ENCODE measurements at regions not wholly inside any gene's neighbourhood (a gene's known extent, or its start where the extent isn't known, plus 50 kb on each side); places are given as distances from the start of the nearest gene placed in this dataset.
"Not testable (repeated sequence)": the region's sequence is repeated elsewhere in the genome, so short reads cannot be mapped to it uniquely, and the experiment has no call there.

DNA sequence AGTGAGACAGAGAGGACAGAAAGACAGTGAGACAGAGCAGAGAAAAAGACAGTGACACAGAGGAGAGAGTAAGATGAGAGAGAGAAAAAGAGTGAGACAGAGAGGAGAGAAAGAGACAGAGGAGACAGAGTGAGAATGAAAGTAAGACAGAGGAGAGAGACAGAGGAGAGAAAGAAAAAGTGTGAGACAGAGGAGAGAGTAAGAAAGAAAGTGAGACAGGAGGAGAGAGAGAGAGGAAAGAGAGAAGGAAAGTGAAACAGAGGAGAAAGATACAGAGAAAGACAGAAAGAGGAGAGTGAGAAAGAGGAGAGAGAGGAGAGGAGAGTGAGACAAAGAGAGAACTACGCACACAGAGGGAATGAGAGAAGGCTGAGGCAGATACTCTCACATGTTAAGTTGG, 411.6 kb upstream of the USP9Y start:
- ATAC-seq, result no peak
- no peaks in the 10 kb centered on the region for H3K27me3 ChIP-seq
- no peak for DNase-seq
- H3K27ac ChIP-seq, result no peak overlapping the region
- in situ Hi-C loops (cut with MboI; ENCODE audit: low sequenced_read_pairs in 4 of 4) (no loop called here), intact Hi-C loops (cut with DNase I; ENCODE audit: low total_unique reads) (no loop called here)
- H3K9me3 ChIP-seq, result no peaks in the 10 kb centered on the region
- H3K36me3 ChIP-seq, result no peaks in the 10 kb centered on the region
- no peak overlapping the region for H3K4me3 ChIP-seq
- H3K4me1 ChIP-seq, result no peaks in the 10 kb centered on the region
- TF ChIP-seq POLR2A (IDR thresholded peaks at IDR 0.05), result no peak
- TF ChIP-seq, protein P1, sequence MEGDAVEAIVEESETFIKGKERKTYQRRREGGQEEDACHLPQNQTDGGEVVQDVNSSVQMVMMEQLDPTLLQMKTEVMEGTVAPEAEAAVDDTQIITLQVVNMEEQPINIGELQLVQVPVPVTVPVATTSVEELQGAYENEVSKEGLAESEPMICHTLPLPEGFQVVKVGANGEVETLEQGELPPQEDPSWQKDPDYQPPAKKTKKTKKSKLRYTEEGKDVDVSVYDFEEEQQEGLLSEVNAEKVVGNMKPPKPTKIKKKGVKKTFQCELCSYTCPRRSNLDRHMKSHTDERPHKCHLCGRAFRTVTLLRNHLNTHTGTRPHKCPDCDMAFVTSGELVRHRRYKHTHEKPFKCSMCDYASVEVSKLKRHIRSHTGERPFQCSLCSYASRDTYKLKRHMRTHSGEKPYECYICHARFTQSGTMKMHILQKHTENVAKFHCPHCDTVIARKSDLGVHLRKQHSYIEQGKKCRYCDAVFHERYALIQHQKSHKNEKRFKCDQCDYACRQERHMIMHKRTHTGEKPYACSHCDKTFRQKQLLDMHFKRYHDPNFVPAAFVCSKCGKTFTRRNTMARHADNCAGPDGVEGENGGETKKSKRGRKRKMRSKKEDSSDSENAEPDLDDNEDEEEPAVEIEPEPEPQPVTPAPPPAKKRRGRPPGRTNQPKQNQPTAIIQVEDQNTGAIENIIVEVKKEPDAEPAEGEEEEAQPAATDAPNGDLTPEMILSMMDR (IDR thresholded peaks at IDR 0.05 in 4 of 5, conservative IDR thresholded peaks at IDR 0.05 in 1 of 5), result no peak

DNA sequence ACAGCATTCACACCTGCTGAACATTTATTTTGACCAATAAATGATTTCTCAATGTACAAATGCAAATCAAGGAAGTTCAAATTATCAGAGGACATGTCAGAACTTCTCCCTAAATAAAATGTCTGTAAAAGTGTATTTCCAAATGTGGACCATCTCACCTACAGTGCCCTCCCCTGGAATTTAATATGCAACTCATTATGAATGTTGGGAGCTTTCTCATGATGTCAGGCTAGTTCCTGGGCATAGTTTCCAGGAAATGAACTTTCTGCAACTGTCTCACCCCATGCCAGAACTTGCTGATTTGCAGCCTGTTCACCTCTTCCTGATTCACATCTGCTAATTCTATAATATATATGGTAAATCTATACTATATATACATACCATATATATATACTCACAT, 408.5 kb upstream of the USP9Y start:
- in situ Hi-C loops (cut with MboI; ENCODE audit: low sequenced_read_pairs in 4 of 4), result no loop called here
- intact Hi-C loops (cut with DNase I; ENCODE audit: low total_unique reads), result no loop called here

GRCh38 chrY:12296460-12296859, 404.6 kb upstream of the USP9Y start:
- no peaks in the 10 kb centered on the region for H3K36me3 ChIP-seq

More for the DNA sequence above, 408.5 kb upstream of the USP9Y start:
- Histone ChIP-seq H3K36me3 (no peaks in the 10 kb centered on the region), H3K9me3 (no peaks in the 10 kb centered on the region), H3K27me3 (no peaks in the 10 kb centered on the region), H3K27ac (no peak overlapping the region), H3K4me1 (no peaks in the 10 kb centered on the region), H3K4me3 (no peak overlapping the region)
- TF ChIP-seq, protein P1 (IDR thresholded peaks at IDR 0.05 in 4 of 5, conservative IDR thresholded peaks at IDR 0.05 in 1 of 5), result no peak
- TF ChIP-seq POLR2A (IDR thresholded peaks at IDR 0.05), result no peak
- no peak for ATAC-seq
- DNase-seq, result no peak

GRCh38 chrY:12299796-12300195, 401.2 kb upstream of the USP9Y start:
- H3K36me3 ChIP-seq; DNase-seq; H3K27me3 ChIP-seq; ATAC-seq; H3K27ac ChIP-seq; H3K4me3 ChIP-seq; intact Hi-C loops (cut with DNase I; ENCODE audit: low total_unique reads); H3K9me3 ChIP-seq; H3K4me1 ChIP-seq; in situ Hi-C loops (cut with MboI; ENCODE audit: low sequenced_read_pairs in 4 of 4): not testable (repeated sequence)

More at GRCh38 chrY:12296460-12296859, 404.6 kb upstream of the USP9Y start:
- DNase-seq (no peak), ATAC-seq (no peak)
- in situ Hi-C loops (cut with MboI; ENCODE audit: low sequenced_read_pairs in 4 of 4) (no loop called here), intact Hi-C loops (cut with DNase I; ENCODE audit: low total_unique reads) (no loop called here)
- H3K27me3 ChIP-seq, result no peaks in the 10 kb centered on the region
- no peaks in the 10 kb centered on the region for H3K4me1 ChIP-seq
- no peak overlapping the region for H3K27ac ChIP-seq
- no peaks in the 10 kb centered on the region for H3K9me3 ChIP-seq
- TF ChIP-seq, protein P1 (IDR thresholded peaks at IDR 0.05 in 4 of 5, conservative IDR thresholded peaks at IDR 0.05 in 1 of 5), result no peak
- no peak for TF ChIP-seq POLR2A (IDR thresholded peaks at IDR 0.05)
- no peak overlapping the region for H3K4me3 ChIP-seq

- DNase-seq, result no peak
- intact Hi-C loops (cut with DNase I; ENCODE audit: low total_unique reads), result no loop called here
- Histone ChIP-seq H3K9me3 (no peaks in the 10 kb centered on the region), H3K27ac (no peak overlapping the region), H3K4me1 (no peaks in the 10 kb centered on the region), H3K36me3 (no peaks in the 10 kb centered on the region), H3K27me3 (no peaks in the 10 kb centered on the region), H3K4me3 (no peak overlapping the region)
- no peak for ATAC-seq
- no peak for TF ChIP-seq POLR2A (IDR thresholded peaks at IDR 0.05)
- TF ChIP-seq, protein P1 (IDR thresholded peaks at IDR 0.05 in 4 of 5, conservative IDR thresholded peaks at IDR 0.05 in 1 of 5), result no peak
- in situ Hi-C loops (cut with MboI; ENCODE audit: low sequenced_read_pairs in 4 of 4), result no loop called here
These were observed 397.6 kb upstream of the USP9Y start for GRCh38 chrY:12303464-12303863.

Data from gastrocnemius medialis (tissue), 4 donors.